Cardiac fibroblast (primary cell): ENCODE measurements at regions not wholly inside any gene's neighbourhood (a gene's known extent, or its start where the extent isn't known, plus 50 kb on each side); places are given as distances from the start of the nearest gene placed in this dataset.

Experiments used
- DNase-seq, 2 donors: peaks; one replicate each; pipeline versions ENCODE4 v3.0.0 to v3.0.0-alpha.2; 2010; ENCODE audit warnings: low read depth in 2 of 2
- H3K4me3 ChIP-seq, 2 donors: replicated peaks in 1 of 2; 1 replicate in 1 of 2; 2 replicates in 1 of 2; pipeline ENCODE4 v1.5.1; 2011; ENCODE audit warnings: low read depth in 2 of 2, low read length in 2 of 2, mild to moderate bottlenecking in 2 of 2, moderate library complexity in 1 of 2
- CTCF ChIP-seq: IDR thresholded peaks from one replicate; pipeline ENCODE4 v1.5.1; 2011; ENCODE audit warnings: low read depth, mild to moderate bottlenecking, low read length, inconsistent platforms

GRCh38 chr2:177042311-177042710 lies 170.3 kb upstream of the HNRNPA3 start:
- no peak for DNase-seq
- no peak overlapping the region for H3K4me3 ChIP-seq
- no peak for TF ChIP-seq CTCF

- TF ChIP-seq CTCF, result no peak
Observed at GRCh38 chr2:177044671-177045070, 167.9 kb upstream of the HNRNPA3 start.

GRCh38 chr2:177048981-177049380 lies 163.6 kb upstream of the HNRNPA3 start:
- no peak for DNase-seq
- no peak for TF ChIP-seq CTCF
- H3K4me3 ChIP-seq, result no peak overlapping the region

More at GRCh38 chr2:177044671-177045070, 167.9 kb upstream of the HNRNPA3 start:
- no peak for DNase-seq
- H3K4me3 ChIP-seq, result no peak overlapping the region

- DNase-seq, result no peak
- H3K4me3 ChIP-seq, result no peak overlapping the region
- no peak for TF ChIP-seq CTCF
Observed at GRCh38 chr2:177051278-177051677, 161.3 kb upstream of the HNRNPA3 start.

GRCh38 chr2:177052471-177052870 lies 160.1 kb upstream of the HNRNPA3 start:
- no peak for TF ChIP-seq CTCF
- no peak overlapping the region for H3K4me3 ChIP-seq
- no peak for DNase-seq

- TF ChIP-seq CTCF, result no peak
- H3K4me3 ChIP-seq, result no peak overlapping the region
- DNase-seq, result peak in 1 of 2 donors; percentile 6
Observed at GRCh38 chr2:177053038-177053437, 159.6 kb upstream of the HNRNPA3 start.

- no peak for TF ChIP-seq CTCF
- no peak overlapping the region for H3K4me3 ChIP-seq
- DNase-seq, result no peak
Observed at GRCh38 chr2:177053716-177054115, 158.9 kb upstream of the HNRNPA3 start.
